Activated naive CD4-positive, alpha-beta T cell treated with anti-CD3 and anti-CD28 coated beads, Interleukin-2, amount 10 ng/mL, durations not matched to agents 7 days and 5 days (primary cell): ENCODE measurements at regions not wholly inside any gene's neighbourhood (a gene's known extent, or its start where the extent isn't known, plus 50 kb on each side); places are given as distances from the start of the nearest gene placed in this dataset.

Experiments
- CTCF ChIA-PET: fragments of 350-600 bp; sonication (Branson Sonifier 250); formaldehyde crosslinking; loops from one replicate; lab custom pipeline; 2021; ENCODE audit warnings: antibody characterized with exemption; lab: Charles Lee
- DNase-seq: peaks from one replicate; pipeline ENCODE4 v3.0.0-alpha.2; 2020
- H3K27ac Mint-ChIP-seq: one replicate; pipeline ENCODE4 v1.8.0; 2021; ENCODE audit warnings: mild to moderate bottlenecking, moderate library complexity, mixed read lengths
- H3K27me3 Mint-ChIP-seq: one replicate; pipeline ENCODE4 v1.8.0; 2021; ENCODE audit warnings: mild to moderate bottlenecking, mixed read lengths
- H3K36me3 Mint-ChIP-seq: one replicate; pipeline ENCODE4 v1.8.0; 2021; ENCODE audit warnings: mixed read lengths
- H3K4me1 Mint-ChIP-seq: one replicate; pipeline ENCODE4 v1.8.0; 2021; ENCODE audit warnings: mixed read lengths
- H3K4me3 Mint-ChIP-seq: one replicate; pipeline ENCODE4 v1.8.0; 2021; ENCODE audit warnings: mild to moderate bottlenecking, moderate library complexity, mixed read lengths
- H3K9me3 Mint-ChIP-seq: one replicate; pipeline ENCODE4 v1.8.0; 2021; ENCODE audit warnings: mixed read lengths

GRCh38 chrX:68922013-68922412 lies 93.2 kb downstream of the EFNB1 start:
- no peak for DNase-seq
- Mint-ChIP-seq H3K4me1 (no peaks in the 10 kb centered on the region), H3K27ac (no peak overlapping the region), H3K9me3 (no peaks in the 10 kb centered on the region), H3K27me3 (no peaks in the 10 kb centered on the region), H3K36me3 (no peaks in the 10 kb centered on the region), H3K4me3 (no peak overlapping the region)
- CTCF ChIA-PET: no interaction called here

GRCh38 chrX:68920561-68920960 lies 91.7 kb downstream of the EFNB1 start:
- DNase-seq: no peak
- Mint-ChIP-seq H3K9me3 (no peaks in the 10 kb centered on the region), H3K27me3 (no peaks in the 10 kb centered on the region), H3K4me1 (peaks cover 4% of the 10 kb centered on the region), H3K36me3 (no peaks in the 10 kb centered on the region), H3K27ac (no peak overlapping the region), H3K4me3 (no peak overlapping the region)
- CTCF ChIA-PET: no interaction called here

DNA sequence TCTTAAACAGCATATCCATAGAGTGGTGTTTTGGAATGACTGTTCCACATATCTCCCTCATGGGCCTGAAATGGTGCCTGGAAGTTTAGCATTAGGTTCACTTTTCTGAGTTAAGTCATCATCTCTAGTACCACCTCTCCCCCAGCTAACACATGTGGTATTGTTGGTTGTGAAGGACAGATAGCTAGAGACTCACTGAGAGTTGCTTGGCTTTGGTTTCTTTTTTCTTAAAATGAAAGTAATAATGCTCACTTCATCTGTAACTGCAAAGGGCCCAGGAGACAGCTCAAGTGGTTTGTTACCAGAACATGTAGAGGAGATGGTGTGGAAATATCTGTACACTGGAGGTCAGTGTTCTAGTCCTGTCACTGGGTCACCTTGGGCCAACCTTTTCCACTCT lies 90.9 kb downstream of the EFNB1 start:
- Mint-ChIP-seq H3K27ac (no peak overlapping the region), H3K36me3 (no peaks in the 10 kb centered on the region), H3K27me3 (no peaks in the 10 kb centered on the region), H3K9me3 (no peaks in the 10 kb centered on the region), H3K4me1 (peaks cover 9% of the 10 kb centered on the region), H3K4me3 (no peak overlapping the region)
- no peak for DNase-seq
- CTCF ChIA-PET: no interaction called here

DNA sequence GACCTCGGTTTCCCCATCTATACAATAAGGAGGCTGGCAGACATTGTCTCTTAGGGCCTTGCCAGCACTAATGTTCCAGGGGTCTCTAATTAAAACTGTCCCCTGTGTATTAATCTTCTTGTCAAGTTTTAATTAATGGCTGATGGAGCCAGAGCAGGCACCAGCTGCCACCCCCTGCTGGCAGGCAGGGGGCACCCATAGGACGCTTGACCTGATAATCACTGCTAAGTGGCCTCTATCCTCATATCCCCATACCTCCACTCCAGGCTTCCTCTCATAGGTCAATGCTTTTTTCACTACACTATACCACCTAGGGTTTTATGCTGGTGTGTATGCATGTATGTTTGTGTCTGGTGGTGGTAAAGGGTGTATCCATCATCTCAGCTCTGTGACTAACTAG lies 89.4 kb downstream of the EFNB1 start:
- no peak overlapping the region for H3K27ac Mint-ChIP-seq

GRCh38 chrX:68917799-68918198 lies 89.0 kb downstream of the EFNB1 start:
- CTCF ChIA-PET: interaction anchor here (1.4 kb wide), 1 partner anchor 176 kb away, joined by 4 read pairs; no protein-coding TSS in a partner anchor
- H3K36me3 Mint-ChIP-seq: no peaks in the 10 kb centered on the region
- no peak for DNase-seq
- H3K27me3 Mint-ChIP-seq: peaks cover 3% of the 10 kb centered on the region
- H3K9me3 Mint-ChIP-seq: no peaks in the 10 kb centered on the region
- no peak overlapping the region for H3K4me3 Mint-ChIP-seq
- H3K4me1 Mint-ChIP-seq: peaks cover 9% of the 10 kb centered on the region
- no peak overlapping the region for H3K27ac Mint-ChIP-seq

More for the DNA sequence above, 89.4 kb downstream of the EFNB1 start:
- no peak for DNase-seq
- Mint-ChIP-seq H3K4me3 (no peak overlapping the region), H3K9me3 (no peaks in the 10 kb centered on the region), H3K27me3 (no peaks in the 10 kb centered on the region), H3K36me3 (no peaks in the 10 kb centered on the region), H3K4me1 (peaks cover 9% of the 10 kb centered on the region)
- CTCF ChIA-PET: no interaction called here

DNA sequence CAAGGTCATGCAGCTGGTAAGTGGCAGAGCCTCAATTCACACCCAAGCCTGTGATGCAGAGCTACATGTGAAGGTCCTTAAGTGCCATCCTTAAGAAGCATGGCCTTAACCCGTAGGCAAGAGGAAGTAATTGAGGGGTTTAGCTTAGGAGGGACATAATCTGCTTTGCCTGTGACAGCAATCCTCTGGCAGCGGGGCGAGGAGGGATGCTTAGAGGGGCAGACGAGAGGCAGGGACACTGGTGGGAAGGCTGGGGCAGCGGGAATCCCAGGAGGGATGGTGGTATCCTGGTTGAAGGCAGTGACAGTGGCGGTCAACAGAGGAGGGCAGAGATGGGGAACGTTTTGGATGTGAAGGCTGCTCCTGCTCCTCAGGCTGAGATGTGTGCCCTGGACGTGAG lies 88.1 kb downstream of the EFNB1 start:
- no peak for DNase-seq
- Mint-ChIP-seq H3K36me3 (no peaks in the 10 kb centered on the region), H3K9me3 (no peaks in the 10 kb centered on the region), H3K4me3 (no peak overlapping the region), H3K27me3 (peaks cover 7% of the 10 kb centered on the region), H3K27ac (no peak overlapping the region), H3K4me1 (peaks cover 9% of the 10 kb centered on the region)
- CTCF ChIA-PET: interaction anchor here (1.4 kb wide), 1 partner anchor 177 kb away, joined by 4 read pairs; no protein-coding TSS in a partner anchor

DNA sequence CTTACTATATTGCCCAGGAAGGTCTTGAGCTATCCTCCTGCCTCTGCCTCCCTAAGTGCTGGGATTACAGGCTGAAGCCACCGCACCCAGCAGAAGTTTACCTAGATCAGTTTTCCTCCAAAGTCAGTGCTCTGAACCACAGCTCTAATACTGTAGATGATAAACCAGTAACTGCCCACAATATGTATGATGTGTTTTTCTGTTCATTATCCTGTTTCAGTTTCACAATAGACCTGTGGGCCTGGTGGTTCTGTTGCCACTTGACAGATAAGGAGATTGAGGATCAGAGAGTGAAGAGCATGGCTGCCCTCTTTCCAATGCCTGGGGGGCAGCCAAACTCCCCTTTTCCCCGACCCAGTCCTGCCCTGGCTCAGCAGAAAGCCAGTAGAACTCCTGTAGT lies 87.0 kb downstream of the EFNB1 start:
- H3K9me3 Mint-ChIP-seq: no peaks in the 10 kb centered on the region
- no peak overlapping the region for H3K27ac Mint-ChIP-seq
- peaks cover 9% of the 10 kb centered on the region for H3K4me1 Mint-ChIP-seq
- peaks cover 7% of the 10 kb centered on the region for H3K27me3 Mint-ChIP-seq
- H3K36me3 Mint-ChIP-seq: no peaks in the 10 kb centered on the region
- H3K4me3 Mint-ChIP-seq: no peak overlapping the region
- CTCF ChIA-PET: no interaction called here
- no peak for DNase-seq

DNA sequence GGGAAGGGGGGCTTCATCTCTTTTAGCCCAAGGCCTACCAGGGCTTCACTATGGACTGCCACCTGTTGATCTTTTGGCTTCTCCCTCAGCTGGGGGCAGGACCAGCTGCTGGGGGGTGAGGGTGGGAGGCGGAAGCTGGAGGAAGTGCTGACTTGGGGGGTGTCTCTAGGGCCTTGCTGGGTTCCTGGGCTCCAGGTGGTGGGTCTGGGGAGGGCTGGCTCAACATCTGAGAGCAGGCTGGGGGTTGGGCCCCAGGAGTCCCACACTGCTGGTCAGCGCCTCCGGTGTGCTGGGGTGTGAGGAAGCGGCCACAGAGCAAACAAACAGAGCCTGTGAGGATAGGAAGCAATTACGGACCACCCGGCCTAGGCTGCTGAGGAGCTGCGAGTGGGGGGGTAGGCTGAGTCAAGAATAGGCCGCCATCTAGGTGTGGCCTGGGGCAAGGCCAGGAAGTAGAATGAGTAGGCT lies 85.7 kb downstream of the EFNB1 start:
- DNase-seq: no peak
- no peak overlapping the region for H3K4me3 Mint-ChIP-seq
- CTCF ChIA-PET: no interaction called here
- H3K27ac Mint-ChIP-seq: no peak overlapping the region
- peaks cover 9% of the 10 kb centered on the region for H3K4me1 Mint-ChIP-seq
- peaks cover 7% of the 10 kb centered on the region for H3K27me3 Mint-ChIP-seq
- no peaks in the 10 kb centered on the region for H3K9me3 Mint-ChIP-seq
- H3K36me3 Mint-ChIP-seq: no peaks in the 10 kb centered on the region

DNA sequence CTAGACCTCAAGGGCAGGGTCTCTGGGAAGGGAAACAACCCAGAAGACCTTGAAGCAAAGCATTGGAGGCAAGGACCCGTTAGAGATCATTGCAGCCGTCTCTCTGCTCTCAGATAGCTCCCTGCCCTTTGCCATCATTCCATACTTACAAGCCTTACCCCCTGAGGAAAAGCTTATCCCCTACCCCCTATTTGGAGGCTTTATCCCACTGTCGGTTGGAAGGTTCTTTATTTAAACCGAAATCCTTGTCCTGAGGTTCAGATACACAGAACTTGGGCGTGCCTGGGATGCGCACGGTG lies 84.4 kb downstream of the EFNB1 start:
- no peak overlapping the region for H3K27ac Mint-ChIP-seq
- H3K4me3 Mint-ChIP-seq: no peak overlapping the region
- no peak for DNase-seq
- H3K27me3 Mint-ChIP-seq: peaks cover 7% of the 10 kb centered on the region
- H3K36me3 Mint-ChIP-seq: no peaks in the 10 kb centered on the region
- no peaks in the 10 kb centered on the region for H3K9me3 Mint-ChIP-seq
- H3K4me1 Mint-ChIP-seq: peaks cover 9% of the 10 kb centered on the region
- CTCF ChIA-PET: no interaction called here

GRCh38 chrX:68912113-68912512 lies 83.3 kb downstream of the EFNB1 start:
- Mint-ChIP-seq H3K27me3 (peaks cover 7% of the 10 kb centered on the region), H3K4me1 (peaks cover 9% of the 10 kb centered on the region), H3K36me3 (no peaks in the 10 kb centered on the region), H3K27ac (no peak overlapping the region), H3K9me3 (no peaks in the 10 kb centered on the region), H3K4me3 (no peak overlapping the region)
- no peak for DNase-seq
- CTCF ChIA-PET: no interaction called here

DNA sequence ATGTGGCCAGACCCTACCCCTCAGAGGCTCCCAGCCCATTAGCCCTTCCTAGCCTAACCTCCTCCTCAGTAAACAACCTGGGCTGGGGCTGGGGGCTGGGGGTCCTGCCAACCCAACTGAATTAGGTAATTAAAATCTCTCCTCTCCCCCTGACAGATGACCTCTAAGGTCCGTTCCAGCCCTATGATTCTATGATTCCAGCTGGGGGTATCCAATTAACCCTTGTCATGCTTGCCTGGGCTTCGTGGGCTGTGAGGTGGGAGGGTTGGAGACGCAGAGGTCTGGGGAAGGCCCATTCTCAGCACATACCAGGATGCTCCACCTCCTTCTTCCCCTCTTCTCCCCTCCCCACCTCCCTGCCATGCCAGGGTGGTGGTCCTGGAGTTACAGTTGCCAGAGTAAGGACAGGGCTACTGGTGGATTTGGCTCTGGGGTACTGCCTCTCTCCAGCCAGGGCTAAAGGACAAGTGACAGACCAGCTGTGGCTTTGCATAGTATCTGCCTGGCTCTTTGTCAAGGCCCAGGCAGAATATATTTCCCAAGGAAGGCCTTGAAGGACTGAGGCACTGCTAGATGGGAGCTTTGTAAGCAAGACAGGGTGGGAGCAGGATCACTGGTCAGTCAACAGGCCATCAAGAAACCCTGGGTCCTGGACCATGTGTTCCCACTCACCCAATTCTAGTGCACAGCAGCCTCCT lies 82.1 kb downstream of the EFNB1 start:
- no peaks in the 10 kb centered on the region for H3K36me3 Mint-ChIP-seq
- H3K27me3 Mint-ChIP-seq: peaks cover 7% of the 10 kb centered on the region
- no peaks in the 10 kb centered on the region for H3K9me3 Mint-ChIP-seq
- no peak for DNase-seq
- no peak overlapping the region for H3K4me3 Mint-ChIP-seq
- H3K27ac Mint-ChIP-seq: no peak overlapping the region
- peaks cover 8% of the 10 kb centered on the region for H3K4me1 Mint-ChIP-seq
- CTCF ChIA-PET: no interaction called here

- CTCF ChIA-PET: no interaction called here
- H3K4me3 Mint-ChIP-seq: no peak overlapping the region
These were observed 81.1 kb downstream of the EFNB1 start for GRCh38 chrX:68909945-68910344.

DNA sequence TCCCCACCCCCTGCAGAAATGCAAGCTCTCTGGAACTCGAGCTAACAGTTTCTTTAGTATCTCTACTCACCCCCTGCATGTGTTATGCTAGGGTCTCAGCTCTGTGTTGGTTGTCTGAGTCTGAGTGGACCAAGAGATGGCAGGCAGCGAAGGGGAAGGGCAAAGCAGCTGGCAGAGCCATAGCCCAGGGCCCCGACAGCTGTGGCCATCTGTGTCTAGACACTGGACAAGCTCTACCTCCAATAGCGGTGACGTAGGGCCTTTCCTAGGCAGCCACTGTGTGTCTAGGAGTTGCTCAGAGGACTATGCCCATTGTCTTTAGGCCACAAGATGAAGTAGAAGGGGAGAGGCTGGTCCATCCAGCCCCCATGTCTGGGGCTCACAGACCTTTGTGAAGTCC lies 79.2 kb downstream of the EFNB1 start:
- Mint-ChIP-seq H3K36me3 (no peaks in the 10 kb centered on the region), H3K27ac (no peak overlapping the region), H3K27me3 (peaks cover 6% of the 10 kb centered on the region), H3K4me1 (no peaks in the 10 kb centered on the region), H3K4me3 (no peak overlapping the region), H3K9me3 (no peaks in the 10 kb centered on the region)
- CTCF ChIA-PET: no interaction called here
- DNase-seq: no peak

More at GRCh38 chrX:68909945-68910344, 81.1 kb downstream of the EFNB1 start:
- peaks cover 7% of the 10 kb centered on the region for H3K27me3 Mint-ChIP-seq
- no peaks in the 10 kb centered on the region for H3K9me3 Mint-ChIP-seq
- no peaks in the 10 kb centered on the region for H3K4me1 Mint-ChIP-seq
- no peak for DNase-seq
- no peaks in the 10 kb centered on the region for H3K36me3 Mint-ChIP-seq
- no peak overlapping the region for H3K27ac Mint-ChIP-seq

- CTCF ChIA-PET: no interaction called here
- Mint-ChIP-seq H3K4me3 (no peak overlapping the region), H3K4me1 (no peaks in the 10 kb centered on the region), H3K27ac (no peak overlapping the region), H3K36me3 (no peaks in the 10 kb centered on the region), H3K27me3 (no peaks in the 10 kb centered on the region), H3K9me3 (no peaks in the 10 kb centered on the region)
- no peak for DNase-seq
These were observed 74.1 kb downstream of the EFNB1 start for GRCh38 chrX:68902706-68903504.

- H3K9me3 Mint-ChIP-seq: no peaks in the 10 kb centered on the region
- H3K27ac Mint-ChIP-seq: no peak overlapping the region
- DNase-seq: no peak
- H3K36me3 Mint-ChIP-seq: no peaks in the 10 kb centered on the region
- CTCF ChIA-PET: no interaction called here
- peaks cover 3% of the 10 kb centered on the region for H3K27me3 Mint-ChIP-seq
- no peak overlapping the region for H3K4me3 Mint-ChIP-seq
- H3K4me1 Mint-ChIP-seq: no peaks in the 10 kb centered on the region
These were observed 72.7 kb downstream of the EFNB1 start for GRCh38 chrX:68901519-68901918.
